ENCODE measurements at regions not wholly inside any gene's neighbourhood (a gene's known extent, or its start where the extent isn't known, plus 50 kb on each side); places are given as distances from the start of the nearest gene placed in this dataset.

DNA sequence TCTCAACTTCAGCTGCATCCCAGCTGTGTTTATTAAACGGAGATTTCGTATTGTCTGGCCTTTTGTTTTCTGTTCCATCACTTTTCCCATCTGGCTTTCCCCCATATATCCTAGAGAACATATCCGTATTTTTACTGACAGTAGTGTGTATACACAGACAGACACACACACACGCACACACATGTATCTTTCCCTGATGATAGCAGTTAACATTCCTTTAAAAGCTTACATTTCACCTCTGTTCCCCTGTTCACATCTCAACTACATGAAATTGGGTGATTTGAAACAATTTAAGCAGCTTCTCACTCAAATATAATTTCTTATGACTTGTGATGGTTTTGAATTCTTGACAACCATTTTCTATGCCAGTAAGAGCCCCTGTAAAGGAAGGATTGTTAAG is 207.1 kb upstream of the CEP162 start:
- TF ChIP-seq EZH2 (IDR thresholded peaks at IDR 0.05) (no peak), EZH2phosphoT487 (IDR thresholded peaks at IDR 0.05) (no peak)
- TF ChIP-seq, protein P1, sequence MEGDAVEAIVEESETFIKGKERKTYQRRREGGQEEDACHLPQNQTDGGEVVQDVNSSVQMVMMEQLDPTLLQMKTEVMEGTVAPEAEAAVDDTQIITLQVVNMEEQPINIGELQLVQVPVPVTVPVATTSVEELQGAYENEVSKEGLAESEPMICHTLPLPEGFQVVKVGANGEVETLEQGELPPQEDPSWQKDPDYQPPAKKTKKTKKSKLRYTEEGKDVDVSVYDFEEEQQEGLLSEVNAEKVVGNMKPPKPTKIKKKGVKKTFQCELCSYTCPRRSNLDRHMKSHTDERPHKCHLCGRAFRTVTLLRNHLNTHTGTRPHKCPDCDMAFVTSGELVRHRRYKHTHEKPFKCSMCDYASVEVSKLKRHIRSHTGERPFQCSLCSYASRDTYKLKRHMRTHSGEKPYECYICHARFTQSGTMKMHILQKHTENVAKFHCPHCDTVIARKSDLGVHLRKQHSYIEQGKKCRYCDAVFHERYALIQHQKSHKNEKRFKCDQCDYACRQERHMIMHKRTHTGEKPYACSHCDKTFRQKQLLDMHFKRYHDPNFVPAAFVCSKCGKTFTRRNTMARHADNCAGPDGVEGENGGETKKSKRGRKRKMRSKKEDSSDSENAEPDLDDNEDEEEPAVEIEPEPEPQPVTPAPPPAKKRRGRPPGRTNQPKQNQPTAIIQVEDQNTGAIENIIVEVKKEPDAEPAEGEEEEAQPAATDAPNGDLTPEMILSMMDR (IDR thresholded peaks at IDR 0.05), result no peak

Measured in neural progenitor cell (in vitro differentiated cells).